T47D (cell line): ENCODE measurements at regions not wholly inside any gene's neighbourhood (a gene's known extent, or its start where the extent isn't known, plus 50 kb on each side); places are given as distances from the start of the nearest gene placed in this dataset.
"Not testable (repeated sequence)": the region's sequence is repeated elsewhere in the genome, so short reads cannot be mapped to it uniquely, and the experiment has no call there.

ENCODE experiments used
- DNase-seq, 2 experiments: peaks; one replicate each; pipeline versions ENCODE4 v3.0.0 to v3.0.0-alpha.2; 2011 to 2012; ENCODE audit warnings: low read depth in 1 of 2, low spot score in 1 of 2
- JUND ChIP-seq: IDR thresholded peaks from 2 replicates; pipeline ENCODE4 v1.6.1; 2012; ENCODE audit warnings: low read depth
- in situ Hi-C: cut with HindIII; loops from 2 replicates; pipeline ENCODE4 v1.10.0; 2016; ENCODE audit warnings: low sequenced_read_pairs, low pct_unique_long_range_greater_than_20kb

DNA sequence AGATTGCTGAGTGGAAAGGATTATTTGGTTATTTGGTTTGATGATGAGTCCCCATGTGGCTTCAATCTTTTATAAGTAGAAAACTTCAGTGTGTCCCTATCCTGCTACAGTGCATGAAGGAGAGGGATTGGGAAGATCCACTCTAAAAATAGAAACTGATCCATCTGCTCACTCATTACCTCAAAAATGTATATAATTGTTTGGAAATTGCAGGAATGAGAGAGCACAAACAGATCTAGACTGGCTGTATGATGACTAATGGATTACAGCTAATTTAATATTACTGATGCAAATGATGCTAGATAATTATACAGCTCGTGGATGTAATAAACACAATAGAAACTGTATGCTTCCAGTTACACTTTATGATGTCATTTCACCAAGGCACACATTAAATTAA, 625.3 kb upstream of the PRR20A start:
- in situ Hi-C loops = no loop called here
- no peak for TF ChIP-seq JUND
- no peak for DNase-seq

DNA sequence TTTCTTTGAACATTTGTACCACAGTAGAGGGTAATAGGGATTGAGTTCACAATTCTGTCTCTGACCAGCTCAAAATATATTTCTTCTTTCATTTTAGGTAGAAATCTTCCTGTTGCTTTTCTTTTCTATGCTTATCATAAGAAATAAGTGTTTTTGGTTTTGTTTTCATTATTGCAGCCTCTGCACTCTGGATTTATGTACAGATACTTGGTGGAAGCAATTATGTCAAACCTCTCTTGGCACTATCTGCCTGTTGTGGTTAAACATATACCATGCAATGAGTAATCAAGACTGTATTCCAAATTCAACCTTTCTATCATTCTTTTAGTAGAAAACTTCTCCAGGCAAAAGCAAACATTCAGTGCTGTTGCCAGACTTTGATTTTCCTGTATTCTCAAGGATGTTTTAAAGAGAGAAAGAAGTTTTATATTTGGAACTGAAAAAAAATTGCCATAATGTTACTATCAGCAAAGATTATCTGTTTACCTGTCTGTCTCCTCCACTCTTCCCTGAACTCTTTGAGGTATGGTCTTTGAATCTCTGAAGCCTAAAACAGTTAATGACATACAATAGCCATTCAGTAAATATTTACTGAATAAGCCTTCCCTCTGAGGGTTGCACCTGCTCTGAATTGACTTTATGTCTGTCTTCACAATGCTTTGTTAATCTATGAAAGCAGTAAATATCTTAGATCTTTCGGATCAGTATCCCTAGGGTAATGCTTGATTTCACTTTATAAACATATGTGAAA, 612.5 kb upstream of the PRR20A start:
- DNase-seq = peak in 1 of 2 experiments; percentile 71
- TF ChIP-seq JUND = no peak
- in situ Hi-C loops = no loop called here

DNA sequence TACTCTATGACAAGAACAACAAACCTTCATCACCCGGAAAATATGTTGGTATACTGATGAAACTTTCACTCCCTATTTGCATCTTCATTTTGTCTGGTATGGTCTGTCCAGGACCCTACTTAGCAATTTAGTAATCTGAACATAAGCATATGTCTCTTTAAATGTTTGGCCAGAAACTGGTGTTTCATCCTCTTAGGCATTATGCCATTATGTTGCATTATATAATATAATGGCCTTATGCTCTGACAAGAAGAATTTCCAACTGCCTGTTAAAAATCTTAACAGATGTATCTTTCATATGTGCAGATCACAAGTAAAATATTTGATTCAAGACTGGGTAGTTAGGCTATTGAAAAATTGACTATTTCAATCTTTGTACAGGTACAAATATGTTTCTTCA, 610.6 kb upstream of the PRR20A start:
- no peak for TF ChIP-seq JUND
- no peak for DNase-seq
- in situ Hi-C loops = no loop called here

DNA sequence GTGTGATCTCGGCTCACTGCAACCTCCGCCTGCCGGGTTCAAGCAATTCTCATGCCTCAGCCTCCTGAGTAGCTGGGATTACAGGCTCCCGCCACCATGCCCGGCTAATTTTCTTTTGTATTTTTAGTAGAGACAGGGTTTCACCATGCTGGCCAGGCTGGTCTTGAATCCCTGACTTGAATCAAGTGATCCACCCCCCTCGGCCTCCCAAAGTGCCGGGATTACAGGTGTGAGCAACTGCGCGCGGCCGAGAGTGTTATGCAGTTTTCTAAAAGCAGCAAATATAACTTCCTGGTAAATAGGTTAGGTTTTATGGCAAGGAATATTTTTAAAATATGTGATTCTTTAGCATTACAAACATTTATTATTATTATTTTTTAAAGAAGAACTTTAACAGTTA, 592.8 kb upstream of the PRR20A start:
- in situ Hi-C loops, DNase-seq: not testable (repeated sequence)

DNA sequence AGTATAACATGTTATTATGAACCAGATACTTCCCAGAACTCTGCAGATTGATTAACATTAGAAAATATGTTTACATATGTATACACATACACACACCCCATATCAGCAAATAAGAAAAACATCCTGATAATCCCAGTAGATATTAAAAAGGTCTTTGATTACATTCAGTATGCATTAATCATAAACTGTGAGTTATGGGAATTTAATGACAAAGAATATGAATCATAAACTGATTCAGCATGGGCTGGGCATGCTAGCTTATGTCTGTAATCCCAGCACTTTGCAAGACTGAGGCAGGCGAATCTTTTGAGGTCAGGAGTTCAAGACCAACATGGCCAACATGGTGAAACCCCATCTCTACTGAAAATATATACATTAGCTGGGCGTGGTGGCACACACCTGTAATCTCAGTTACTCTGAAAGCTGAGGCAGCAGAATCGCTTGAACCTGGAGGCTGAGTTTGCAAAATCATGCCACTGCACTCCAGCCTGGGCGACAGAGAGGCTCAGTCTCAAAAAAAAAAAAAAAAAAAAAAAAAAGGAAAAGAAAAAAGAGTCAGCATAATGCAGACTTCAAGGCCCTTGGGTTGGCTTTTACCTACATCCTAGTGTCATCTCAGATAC, 581.9 kb upstream of the PRR20A start:
- no peak for DNase-seq
- no peak for TF ChIP-seq JUND
- in situ Hi-C loops = no loop called here

DNA sequence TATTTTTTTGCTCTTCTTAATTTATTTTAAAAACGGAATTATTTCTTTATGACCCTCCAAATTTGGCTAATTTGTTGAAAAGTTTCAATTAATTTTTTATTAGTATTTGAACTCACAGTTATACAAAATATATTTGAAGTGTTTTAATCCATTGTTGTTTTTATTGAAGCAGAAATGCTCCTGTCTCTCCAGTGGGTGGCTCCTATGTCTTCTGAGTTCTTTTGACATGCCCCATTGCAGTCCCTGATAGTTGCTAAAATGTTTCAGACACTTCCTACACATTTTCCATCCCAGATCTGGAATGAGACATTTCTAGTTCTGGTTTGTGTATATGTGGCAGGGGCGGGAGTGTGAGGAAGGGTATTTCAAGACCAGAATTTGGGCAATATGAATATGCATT, 579.4 kb upstream of the PRR20A start:
- DNase-seq = peak in 1 of 2 experiments; percentile 61
- in situ Hi-C loops = no loop called here
- no peak for TF ChIP-seq JUND

DNA sequence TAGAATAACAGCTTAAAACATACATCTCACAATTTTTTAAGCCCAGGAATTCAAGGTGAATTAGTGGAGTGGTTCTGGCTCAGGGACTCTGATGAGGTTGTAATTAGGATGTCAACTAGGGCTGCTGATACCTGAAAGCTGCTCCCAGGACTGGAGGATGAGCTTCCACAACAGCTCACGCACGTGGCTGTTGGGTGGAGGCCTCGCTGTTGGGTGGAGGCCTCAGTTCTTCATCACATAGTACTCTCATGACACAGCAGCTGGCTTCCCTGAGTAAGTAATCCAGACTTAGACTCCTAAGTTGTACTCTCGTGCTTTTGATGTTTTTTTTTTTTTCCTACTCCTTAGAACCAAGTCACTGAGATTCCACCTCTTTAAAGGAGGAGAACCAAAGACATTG, 577.1 kb upstream of the PRR20A start:
- peak in 1 of 2 experiments; percentile 1 for DNase-seq
- no peak for TF ChIP-seq JUND
- in situ Hi-C loops = no loop called here

DNA sequence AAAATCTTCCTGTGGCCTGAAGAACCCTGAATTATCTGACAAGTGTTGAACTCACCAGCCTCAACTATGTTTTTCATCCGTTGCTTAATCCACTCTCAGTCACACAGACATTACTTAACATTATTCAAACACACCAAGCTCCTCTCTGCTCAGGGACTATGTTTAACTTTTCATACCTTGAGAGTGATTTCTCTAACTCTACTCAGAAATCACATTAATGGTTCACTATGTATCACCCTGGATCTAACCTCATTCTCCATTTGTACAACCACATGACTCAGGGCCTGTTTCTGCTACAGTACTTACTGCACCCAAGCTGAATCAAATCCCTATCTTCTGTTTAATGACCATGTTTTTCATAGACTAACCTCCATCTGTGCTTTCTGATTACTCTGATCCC, 553.7 kb upstream of the PRR20A start:
- TF ChIP-seq JUND = no peak
- in situ Hi-C loops = no loop called here

DNA sequence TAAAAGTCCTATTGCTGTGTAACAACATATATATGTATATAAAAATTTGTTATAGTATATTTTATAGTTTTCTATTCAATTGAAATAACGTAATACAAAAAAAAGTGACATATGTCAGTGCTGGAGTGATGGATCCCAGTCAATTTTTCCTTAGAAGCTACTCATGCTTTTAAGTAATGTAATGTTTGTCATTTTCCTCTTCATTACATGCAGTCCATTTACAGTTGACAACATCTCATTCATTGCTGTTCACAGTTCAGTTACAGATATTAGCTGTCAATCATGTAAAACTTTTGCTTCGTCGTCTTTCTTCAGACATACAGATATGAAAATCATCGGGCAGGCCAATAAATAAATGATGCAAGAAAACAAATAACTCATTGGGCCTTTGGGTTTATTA, 525.1 kb upstream of the PRR20A start:
- no peak for DNase-seq
- in situ Hi-C loops = no loop called here
- TF ChIP-seq JUND = no peak

More for the DNA sequence above, 553.7 kb upstream of the PRR20A start:
- DNase-seq = no peak

DNA sequence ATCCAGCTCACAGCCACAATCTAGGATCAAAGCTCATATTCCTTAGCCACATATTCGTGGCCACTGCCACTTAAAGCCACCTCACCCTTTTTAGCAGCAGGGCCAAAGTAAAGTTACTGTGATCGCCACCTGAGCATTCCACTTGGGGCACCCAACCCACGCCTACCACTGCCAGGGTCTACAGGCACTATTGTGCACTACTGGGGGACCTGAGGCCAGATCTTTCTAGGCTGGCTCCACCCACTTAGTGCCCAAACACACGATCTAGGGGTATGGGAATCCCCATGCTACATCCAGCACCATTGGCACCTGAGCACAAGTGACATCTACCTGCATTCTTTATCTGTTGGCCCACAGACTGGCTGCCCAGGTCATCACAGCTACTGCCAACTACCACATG, 517.9 kb upstream of the PRR20A start:
- DNase-seq = no peak
- in situ Hi-C loops = no loop called here
- TF ChIP-seq JUND = no peak

DNA sequence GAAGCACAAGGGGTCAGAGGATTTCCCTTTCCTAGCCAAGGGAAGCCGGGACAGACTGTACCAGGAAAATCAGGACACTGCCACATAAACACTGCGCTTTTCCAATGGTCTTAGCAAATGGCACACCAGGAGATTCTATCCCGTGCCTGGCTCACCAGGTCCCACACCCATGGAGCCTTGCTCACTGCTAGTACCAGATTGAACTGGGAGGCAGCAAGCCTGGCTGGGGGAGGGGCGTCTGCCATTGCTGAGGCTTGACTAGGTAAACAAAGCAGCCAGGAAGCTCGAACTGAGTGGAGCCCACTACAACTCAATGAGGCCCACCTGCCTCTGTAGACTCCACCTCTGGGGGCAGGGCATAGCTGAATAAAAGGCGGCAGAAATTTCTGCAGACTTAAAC, 511.8 kb upstream of the PRR20A start:
- in situ Hi-C loops, DNase-seq: not testable (repeated sequence)

DNA sequence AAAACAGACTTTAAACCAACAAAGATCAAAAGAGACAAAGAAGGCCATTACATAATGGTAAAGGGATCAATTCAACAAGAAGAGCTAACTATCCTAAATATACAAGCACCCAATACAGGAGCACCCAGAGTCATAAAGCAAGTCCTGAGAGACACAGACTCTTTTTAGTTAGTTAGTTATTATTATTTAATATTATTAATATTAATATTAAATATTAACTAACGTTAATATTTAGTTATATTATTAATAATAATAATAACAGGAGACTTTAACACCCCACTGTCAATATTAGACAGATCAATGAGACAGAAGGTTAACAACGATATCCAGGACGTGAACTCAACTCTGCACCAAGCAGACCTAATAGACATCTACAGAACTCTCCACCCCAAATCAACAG, 509.7 kb upstream of the PRR20A start:
- DNase-seq, in situ Hi-C loops: not testable (repeated sequence)

DNA sequence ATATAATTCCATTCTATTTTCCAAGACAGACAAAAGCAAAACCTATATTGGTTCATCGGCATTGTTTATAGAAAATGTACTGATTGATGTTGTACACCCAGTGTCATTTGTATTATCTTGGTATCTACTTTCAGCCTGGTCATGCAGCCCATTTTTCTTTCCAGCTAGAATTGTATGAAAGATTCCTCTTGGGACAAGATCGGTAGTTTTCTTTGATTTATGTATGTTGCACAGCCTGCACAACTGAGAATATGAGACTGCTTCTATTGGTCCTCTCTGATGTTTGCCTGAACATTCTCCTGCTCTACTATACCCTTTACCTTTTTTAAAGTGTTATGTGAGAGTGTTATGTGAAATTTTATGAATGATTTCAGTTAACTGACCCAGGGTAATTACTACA, 487.7 kb upstream of the PRR20A start:
- TF ChIP-seq JUND = no peak
- no peak for DNase-seq
- in situ Hi-C loops = no loop called here

DNA sequence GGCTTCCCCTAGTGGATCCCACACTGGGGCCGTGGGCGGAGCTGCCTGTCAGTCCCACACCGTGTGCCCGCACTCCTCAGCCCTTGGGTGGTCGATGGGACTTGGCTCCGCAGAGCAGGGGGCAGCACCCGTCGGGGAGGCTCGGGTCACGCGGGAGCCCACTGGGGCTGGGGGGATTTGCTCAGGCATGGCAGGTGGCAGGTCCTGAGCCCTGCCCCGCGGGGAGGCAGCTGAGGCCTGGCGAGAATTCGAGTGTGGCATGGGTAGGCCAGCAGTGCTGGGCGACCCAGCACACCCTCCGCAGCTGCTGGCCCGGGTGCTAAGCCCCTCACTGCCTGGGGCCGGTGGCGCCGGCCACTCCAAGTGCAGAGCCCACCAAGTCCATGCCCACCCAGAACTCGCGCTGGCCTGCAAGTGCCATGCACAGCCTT, 481.7 kb upstream of the PRR20A start:
- DNase-seq = no peak
- in situ Hi-C loops = no loop called here
- TF ChIP-seq JUND = no peak
